ENCODE measurements at regions not wholly inside any gene's neighbourhood (a gene's known extent, or its start where the extent isn't known, plus 50 kb on each side); places are given as distances from the start of the nearest gene placed in this dataset.

DNA sequence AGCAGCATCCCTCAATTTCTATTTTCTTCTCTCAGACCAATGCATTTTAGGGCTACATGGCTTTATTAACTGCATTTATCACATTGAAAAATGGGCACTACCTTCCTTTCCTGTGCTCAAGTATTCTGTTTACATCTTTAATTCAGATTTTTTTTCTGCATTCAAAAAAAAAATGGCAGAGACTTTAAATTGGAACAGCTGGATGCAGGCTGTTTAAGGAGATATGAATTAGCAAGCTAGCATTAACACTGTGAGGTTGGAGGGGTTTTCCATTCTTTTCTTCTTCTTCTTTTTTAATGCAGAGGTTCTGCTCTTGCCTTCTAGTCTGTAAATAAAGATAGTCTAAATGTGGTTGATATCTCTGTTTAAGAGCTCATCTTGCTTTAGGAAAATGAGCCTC lies 242.9 kb upstream of the RBFOX1 start:
- DNase-seq: no peak

- DNase-seq: no peak
Observed at GRCh38 chr16:7088711-7089110, 243.9 kb upstream of the RBFOX1 start.

GRCh38 chr16:7086822-7087616 lies 245.6 kb upstream of the RBFOX1 start:
- no peak for DNase-seq

GRCh38 chr16:7085776-7086175 lies 246.9 kb upstream of the RBFOX1 start:
- DNase-seq: no peak

GRCh38 chr16:7083096-7083495 lies 249.5 kb upstream of the RBFOX1 start:
- DNase-seq: no peak

DNA sequence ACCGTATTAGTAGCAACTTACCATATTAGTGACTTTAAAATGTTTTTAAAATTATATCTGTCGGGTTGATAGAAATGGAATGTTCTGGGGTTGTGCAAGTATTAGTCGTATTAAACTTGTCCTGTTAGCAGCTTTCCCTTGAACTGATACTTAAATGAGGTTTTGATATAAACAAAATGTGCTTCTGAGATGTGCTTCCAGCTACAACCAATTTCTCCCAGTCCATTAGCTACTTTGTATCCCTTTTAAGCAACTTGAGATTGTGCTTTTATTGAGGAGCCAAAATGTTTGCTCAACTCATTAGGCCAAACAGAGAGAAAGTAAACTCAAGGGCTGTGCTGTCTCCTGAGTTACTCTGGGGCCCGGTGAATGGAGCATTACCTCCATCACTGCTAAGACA lies 255.0 kb upstream of the RBFOX1 start:
- DNase-seq: no peak

DNA sequence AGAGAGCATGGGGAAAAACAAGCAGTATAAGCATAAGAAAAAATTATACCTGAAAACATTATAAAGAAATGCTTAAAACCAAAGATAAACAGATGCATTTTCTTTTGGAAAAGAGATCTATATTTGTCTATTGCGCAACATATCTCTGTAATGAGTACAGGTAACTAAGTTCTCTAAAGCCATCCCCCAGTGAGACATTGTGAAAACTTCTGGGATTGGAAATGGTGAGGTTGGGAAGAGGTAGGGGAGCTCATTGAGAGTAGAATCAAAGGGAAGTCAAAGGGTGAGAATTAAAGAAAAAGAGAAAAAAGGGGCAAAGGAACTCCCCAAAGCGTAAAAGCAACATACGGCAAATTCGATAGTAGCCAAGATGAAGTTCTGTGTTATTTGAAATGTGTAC lies 257.9 kb upstream of the RBFOX1 start:
- no peak for DNase-seq

GRCh38 chr16:7057458-7057857 lies 275.2 kb upstream of the RBFOX1 start:
- DNase-seq: no peak

DNA sequence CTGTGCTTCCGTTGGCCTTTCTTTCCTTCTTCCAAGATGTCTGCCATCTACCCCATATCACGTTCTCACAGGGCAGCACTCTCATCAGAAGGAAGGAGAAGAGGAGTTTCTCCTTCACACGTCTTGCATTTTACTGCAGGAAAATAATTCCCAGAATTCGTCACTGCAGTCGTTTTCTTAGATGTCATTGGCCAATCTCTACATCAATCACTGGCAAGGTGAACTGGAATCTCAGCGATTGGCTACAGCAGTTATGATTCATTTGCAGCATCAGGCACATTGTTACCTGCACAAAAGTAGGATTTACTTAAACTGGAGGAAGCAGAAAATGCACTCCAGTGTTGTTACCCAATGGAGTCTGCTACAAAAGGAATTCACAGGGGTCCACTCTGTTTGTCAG lies 277.2 kb upstream of the RBFOX1 start:
- no peak for DNase-seq

DNA sequence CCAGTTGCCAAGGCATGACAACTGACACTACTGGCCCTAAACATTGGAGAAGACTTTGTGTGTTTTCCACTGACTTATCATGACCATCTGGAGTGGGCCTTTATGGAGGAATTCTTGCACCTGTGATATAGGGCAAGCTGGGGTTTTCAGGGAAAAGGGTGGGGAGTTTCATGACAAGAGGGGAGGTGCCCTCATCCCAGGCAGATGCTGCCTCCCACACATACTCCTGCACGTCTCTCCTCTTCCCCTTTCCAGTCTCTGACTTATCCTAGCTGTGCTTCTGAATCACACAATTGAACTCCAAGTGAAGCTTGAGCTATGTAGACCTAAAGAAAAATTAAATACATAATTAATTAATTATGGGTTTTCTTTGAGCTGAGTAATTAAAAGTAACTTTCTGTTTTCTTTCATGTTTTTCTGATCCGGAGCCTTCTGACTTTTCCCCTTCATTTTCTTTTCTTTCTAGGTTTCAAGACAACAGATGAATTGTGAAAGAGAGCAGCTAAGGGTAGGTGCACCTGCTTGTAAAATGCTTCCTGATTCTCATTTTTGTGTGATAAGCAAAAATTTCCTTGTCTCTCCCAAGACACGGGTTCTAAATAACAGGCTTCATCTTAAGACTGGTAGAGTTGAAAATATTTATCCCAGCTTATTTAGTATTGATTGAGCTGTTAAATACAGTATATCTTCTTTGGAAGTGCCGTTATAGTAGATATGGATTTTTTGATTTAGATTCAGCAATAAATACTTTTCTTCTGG lies 280.9 kb upstream of the RBFOX1 start:
- DNase-seq: no peak

GRCh38 chr16:7044331-7044730 lies 288.3 kb upstream of the RBFOX1 start:
- DNase-seq: no peak

- no peak for DNase-seq
Observed at GRCh38 chr16:7038475-7038874, 294.2 kb upstream of the RBFOX1 start.

DNA sequence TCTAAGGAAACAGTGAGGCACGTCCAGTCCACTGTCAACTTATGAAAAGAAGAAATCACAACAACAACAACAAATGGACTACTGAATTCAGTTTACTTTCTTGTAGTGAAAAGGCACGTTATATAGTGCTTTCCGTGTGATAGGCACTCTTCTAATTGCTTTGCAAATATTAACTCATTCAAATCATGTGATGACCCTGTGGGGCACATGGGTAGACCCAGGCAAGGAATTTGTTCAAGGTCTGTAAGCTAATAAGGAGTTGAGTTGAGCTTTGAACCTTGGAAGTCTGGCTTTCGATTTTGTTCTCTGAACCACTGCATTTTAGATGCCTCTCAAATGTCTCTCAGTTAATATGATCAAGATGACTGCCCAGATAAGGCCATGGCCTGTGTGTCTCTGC lies 295.1 kb upstream of the RBFOX1 start:
- DNase-seq: no peak

DNA sequence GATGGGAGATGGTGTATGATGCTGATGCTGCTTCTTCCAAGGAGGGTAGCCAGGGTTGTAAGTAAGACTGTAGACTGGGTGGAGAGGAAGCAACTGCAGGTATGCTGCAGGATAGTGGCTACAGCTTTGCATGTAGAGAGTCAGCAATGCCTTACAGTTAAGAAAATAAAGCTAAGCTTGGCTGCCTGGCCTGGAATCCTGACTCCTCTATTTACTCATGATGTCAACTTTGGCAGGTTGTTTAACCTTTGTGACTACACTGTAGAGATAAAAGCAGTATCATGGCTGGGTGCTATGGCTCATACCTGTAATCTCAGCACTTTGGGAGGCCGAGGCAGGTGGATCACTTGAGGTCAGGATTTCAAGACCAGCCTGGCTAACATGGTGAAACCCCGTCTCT lies 301.6 kb upstream of the RBFOX1 start:
- no peak for DNase-seq

DNA sequence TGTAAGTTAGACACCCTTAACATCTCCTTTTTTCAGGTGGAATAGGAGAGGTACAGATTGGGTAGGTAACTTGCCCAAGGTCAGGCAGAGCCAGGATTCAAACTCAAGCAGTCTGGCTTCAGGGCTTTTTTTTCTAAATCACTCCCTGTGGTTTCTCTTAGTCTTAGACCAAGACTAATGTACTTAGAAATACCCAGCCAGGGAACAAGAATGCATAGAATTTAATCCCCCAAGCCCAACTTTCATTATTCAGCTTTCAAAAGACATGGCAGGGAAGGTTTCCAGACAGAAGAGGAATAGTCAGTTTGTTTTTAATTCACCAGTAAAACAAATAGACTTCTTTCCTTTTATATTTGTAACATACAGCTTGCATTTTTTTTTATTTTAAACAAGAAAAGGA lies 305.2 kb upstream of the RBFOX1 start:
- no peak for DNase-seq

- DNase-seq: no peak
Observed at GRCh38 chr16:7026639-7027038, 306.0 kb upstream of the RBFOX1 start.

DNA sequence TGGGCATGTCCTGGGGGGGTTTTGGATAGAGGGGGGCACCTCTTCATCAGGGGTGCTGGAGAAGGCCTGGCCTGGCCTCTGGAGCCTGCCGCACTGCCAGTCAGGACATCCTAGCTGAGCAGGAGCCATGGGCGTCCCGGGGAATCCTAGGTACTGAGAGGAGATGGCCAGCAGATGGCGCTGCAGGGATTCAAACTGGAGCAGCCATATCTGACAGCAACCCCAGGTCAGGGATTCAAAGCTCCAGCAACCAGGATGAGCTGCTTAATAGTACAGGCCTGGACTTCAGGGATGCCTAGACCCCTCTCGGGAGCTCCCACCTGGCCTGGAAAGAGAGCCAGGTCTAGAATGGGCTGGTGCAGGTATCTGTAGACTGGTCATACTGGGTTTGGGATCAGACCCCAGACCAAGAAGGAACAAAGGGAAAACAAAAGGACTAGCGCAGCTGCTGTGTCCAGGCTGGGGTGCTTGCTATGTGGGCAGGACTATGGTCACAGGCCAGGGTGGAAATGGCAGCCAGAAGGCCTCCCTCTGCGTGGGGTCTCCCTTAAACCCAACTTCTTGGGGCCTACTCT lies 306.9 kb upstream of the RBFOX1 start:
- no peak for DNase-seq

GRCh38 chr16:7021653-7022275 lies 310.9 kb upstream of the RBFOX1 start:
- DNase-seq: no peak

GRCh38 chr16:7017006-7017662 lies 315.5 kb upstream of the RBFOX1 start:
- DNase-seq: no peak

- no peak for DNase-seq
Observed at GRCh38 chr16:7014756-7015155, 317.9 kb upstream of the RBFOX1 start.

GRCh38 chr16:7013990-7014389 lies 318.7 kb upstream of the RBFOX1 start:
- no peak for DNase-seq

- no peak for DNase-seq
Observed at GRCh38 chr16:7004266-7004665, 328.4 kb upstream of the RBFOX1 start.

DNA sequence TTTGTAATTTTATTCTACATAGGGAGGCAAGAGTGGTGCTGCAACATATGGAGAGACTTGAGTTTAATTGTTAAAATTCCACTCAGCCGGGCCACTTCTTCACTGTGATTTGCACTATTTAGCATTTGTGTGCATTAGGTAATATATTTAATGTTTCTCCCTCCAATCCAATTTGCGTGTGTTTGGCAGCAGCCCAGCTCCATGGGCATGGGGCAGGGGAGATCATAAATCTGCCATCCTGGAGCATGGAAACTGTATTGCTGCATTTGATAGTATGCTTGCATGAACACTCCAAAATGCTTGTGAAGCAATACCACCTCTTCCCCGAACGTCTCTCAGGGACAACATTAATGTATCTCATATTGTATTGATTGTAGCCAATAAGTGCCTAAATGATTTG lies 339.1 kb upstream of the RBFOX1 start:
- DNase-seq: no peak
